Small intestine (tissue), 7 donors: ENCODE measurements at regions not wholly inside any gene's neighbourhood (a gene's known extent, or its start where the extent isn't known, plus 50 kb on each side); places are given as distances from the start of the nearest gene placed in this dataset.

ENCODE experiments used
- DNase-seq, 2 donors: peaks; one replicate each; pipeline versions ENCODE4 v3.0.0 to v3.0.0-alpha.2; 2013
- FAIRE-seq: peaks from 2 replicates; lab custom pipeline; 2012; peaks lifted over from hg19 to GRCh38; lab: Jason Lieb, UNC
- H3K27ac ChIP-seq, 3 donors: one replicate each; pipeline ENCODE4 v1.5.1; 2013; ENCODE audit warnings: low read length in 2 of 3, mild to moderate bottlenecking in 2 of 3, control low read depth in 1 of 3, inconsistent platforms in 1 of 3, low read depth in 1 of 3, moderate library complexity in 1 of 3
- H3K27me3 ChIP-seq, 3 donors: one replicate each; pipeline ENCODE4 v1.6.1; 2013; ENCODE audit warnings: low read length in 3 of 3, inconsistent platforms in 1 of 3; ENCODE audit not compliant: control insufficient read depth in 3 of 3, insufficient read depth in 3 of 3
- H3K36me3 ChIP-seq, 3 donors: one replicate each; pipeline ENCODE4 v1.6.1; 2013; ENCODE audit warnings: low read length in 3 of 3, inconsistent platforms in 1 of 3, low read depth in 1 of 3, mild to moderate bottlenecking in 1 of 3, moderate library complexity in 1 of 3; ENCODE audit not compliant: control insufficient read depth in 3 of 3, insufficient read depth in 2 of 3
- H3K4me1 ChIP-seq, 3 donors: one replicate each; pipeline ENCODE4 v1.6.1; 2013; ENCODE audit warnings: low read length in 2 of 3, inconsistent platforms in 1 of 3, low read depth in 1 of 3, mild to moderate bottlenecking in 1 of 3, moderate library complexity in 1 of 3; ENCODE audit not compliant: control insufficient read depth in 3 of 3, insufficient read depth in 2 of 3
- H3K4me3 ChIP-seq, 3 donors: one replicate each; pipeline ENCODE4 v1.5.1; 2013; ENCODE audit warnings: low read length in 3 of 3, control low read depth in 1 of 3, inconsistent platforms in 1 of 3, low read depth in 1 of 3, mild to moderate bottlenecking in 1 of 3, moderate library complexity in 1 of 3
- H3K9me3 ChIP-seq, 2 donors: one replicate each; pipeline ENCODE4 v1.6.1; 2013; ENCODE audit warnings: low read depth in 1 of 2, low read length in 1 of 2; ENCODE audit not compliant: control insufficient read depth in 2 of 2, insufficient read depth in 1 of 2
- WGBS, 3 donors: extraction: QIAGEN DNeasy Blood & Tissue Kit; methylation state at CpG; one replicate each; pipeline ENCODE4 v1.1.7; 2013; 5-methylcytosine and 5-hydroxymethylcytosine counted together
- donor health status: healthy with polysubstance abuse.
- donor health status: control.
- donor health status: control.
- donor health status: Bipolar disorder and iron deficiency.
- donor health status: healthy.

DNA sequence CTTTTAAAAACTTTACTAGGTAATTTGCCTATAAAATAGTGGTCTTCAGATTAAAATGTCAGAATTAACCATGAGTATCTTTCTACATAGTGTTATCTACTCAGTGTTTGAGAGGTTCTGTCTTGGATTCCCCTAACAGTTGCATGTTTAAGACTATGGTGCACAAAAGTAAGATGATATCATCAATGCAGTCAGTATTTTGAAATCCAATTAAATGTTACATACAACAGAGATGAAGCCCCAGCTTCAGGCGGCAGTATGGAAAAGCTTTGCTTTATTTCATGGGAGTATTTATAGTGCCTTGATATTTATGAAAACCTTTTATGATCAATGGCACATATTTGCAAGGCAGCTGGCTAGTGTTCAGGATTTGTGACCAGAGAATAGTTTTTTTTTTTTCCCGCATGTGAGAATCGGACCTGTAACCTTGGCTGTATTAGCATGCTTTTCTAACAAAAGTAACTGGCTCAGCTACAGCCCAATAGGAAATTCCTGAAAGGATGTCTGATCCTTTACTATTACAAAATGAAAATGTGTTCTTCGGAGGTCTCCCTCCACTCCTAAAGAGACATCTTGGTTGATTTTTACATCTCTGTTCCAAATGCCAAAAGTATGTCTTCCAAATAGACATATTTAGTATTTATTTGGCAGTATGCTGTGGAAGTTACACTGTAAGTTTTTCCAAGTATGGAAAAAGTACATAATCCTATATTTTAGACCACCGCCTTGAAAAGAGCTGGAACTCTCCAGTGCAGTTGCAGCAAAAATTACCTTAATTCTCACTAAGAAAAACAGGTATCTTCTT is 319.3 kb upstream of the UBE2E3 start:
- no peak for FAIRE-seq
- WGBS, 3 donors: 87 to 89% (median 88%) methylated on average over 5 of the region's 5 CpGs

DNA sequence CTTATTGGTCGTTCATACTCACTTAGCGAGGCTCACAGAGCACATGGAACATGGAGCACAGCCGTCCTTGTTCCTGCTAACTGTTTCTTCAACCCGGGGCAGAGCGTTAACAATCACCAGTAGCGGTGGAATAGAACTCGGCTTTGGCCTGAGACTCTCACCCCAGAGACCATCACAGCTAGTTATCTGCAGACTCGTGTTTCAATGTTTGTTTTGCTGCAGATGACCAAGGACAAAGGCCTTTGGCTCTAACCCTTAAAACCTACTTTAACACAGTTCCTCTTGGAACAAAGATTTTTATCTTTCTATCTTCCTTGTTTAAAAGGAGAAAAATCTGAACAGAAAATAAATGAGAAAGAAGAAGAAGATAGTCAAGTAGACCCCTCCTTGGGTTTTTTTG is 320.2 kb upstream of the UBE2E3 start:
- FAIRE-seq: no peak

More for the DNA sequence above, 319.3 kb upstream of the UBE2E3 start:
- H3K27me3 ChIP-seq: no peaks in the 10 kb centered on the region
- no peaks in the 10 kb centered on the region for H3K4me1 ChIP-seq
- H3K9me3 ChIP-seq: no peaks in the 10 kb centered on the region
- no peak overlapping the region for H3K27ac ChIP-seq
- no peak for DNase-seq
- H3K4me3 ChIP-seq: no peak overlapping the region
- H3K36me3 ChIP-seq: no peaks in the 10 kb centered on the region

DNA sequence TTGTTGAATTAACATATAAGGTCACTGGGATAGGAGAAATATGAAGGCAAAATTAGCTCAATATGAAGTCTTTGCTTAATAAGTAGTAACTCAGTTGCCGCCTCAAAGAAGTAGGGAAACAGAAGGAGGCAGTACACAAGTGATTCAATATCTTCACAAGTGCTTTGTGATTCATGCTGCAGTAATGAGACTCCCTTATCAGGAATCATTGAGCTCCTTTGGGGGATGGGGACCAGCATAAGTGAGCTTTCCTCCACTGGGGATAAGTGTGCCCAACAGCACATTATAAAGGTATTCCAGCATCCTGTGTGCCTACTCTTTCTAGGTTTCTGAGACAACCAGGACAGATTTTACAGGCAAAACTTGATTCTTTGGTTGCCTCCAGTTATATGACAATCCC is 323.4 kb upstream of the UBE2E3 start:
- H3K4me1 ChIP-seq: no peaks in the 10 kb centered on the region
- 65 to 77% (median 69%) methylated on average over 1 of the region's 1 CpG for WGBS, 3 donors
- FAIRE-seq (no peak), DNase-seq (peak in 1 of 2 donors; percentile 2)
- H3K9me3 ChIP-seq: no peaks in the 10 kb centered on the region
- no peaks in the 10 kb centered on the region for H3K27me3 ChIP-seq
- no peak overlapping the region for H3K4me3 ChIP-seq
- no peaks in the 10 kb centered on the region for H3K36me3 ChIP-seq
- H3K27ac ChIP-seq: no peak overlapping the region

More for the DNA sequence above, 320.2 kb upstream of the UBE2E3 start:
- no peaks in the 10 kb centered on the region for H3K27me3 ChIP-seq
- no peak overlapping the region for H3K27ac ChIP-seq
- H3K9me3 ChIP-seq: no peaks in the 10 kb centered on the region
- H3K4me3 ChIP-seq: no peak overlapping the region
- H3K4me1 ChIP-seq: no peaks in the 10 kb centered on the region
- WGBS, 3 donors: 50 to 66% (median 62%) methylated on average over 8 of the region's 8 CpGs
- H3K36me3 ChIP-seq: no peaks in the 10 kb centered on the region
- DNase-seq: no peak

DNA sequence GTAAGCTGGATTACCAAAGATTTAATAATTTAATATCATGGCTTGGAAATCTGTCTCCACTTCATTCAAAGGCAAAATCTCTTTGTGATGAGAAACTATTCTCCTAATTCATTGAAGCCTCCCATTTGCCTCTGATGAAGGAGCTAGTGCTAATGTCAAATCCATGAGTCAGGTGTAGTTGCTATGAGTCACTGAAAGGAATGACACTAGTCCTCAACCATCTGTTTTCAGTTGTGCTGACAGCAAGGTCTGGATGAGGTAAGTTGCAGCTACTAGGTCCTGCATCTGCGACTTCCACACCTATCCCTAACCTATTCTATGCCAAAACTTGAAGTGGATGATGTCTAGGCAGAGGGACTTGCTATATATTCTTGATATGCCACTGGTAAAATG is 324.0 kb upstream of the UBE2E3 start:
- Histone ChIP-seq H3K36me3 (no peaks in the 10 kb centered on the region), H3K4me1 (no peaks in the 10 kb centered on the region), H3K27me3 (no peaks in the 10 kb centered on the region), H3K4me3 (no peak overlapping the region), H3K9me3 (no peaks in the 10 kb centered on the region), H3K27ac (no peak overlapping the region)
- no peak for DNase-seq
- FAIRE-seq: no peak
- WGBS, 3 donors: 50 to 82% (median 50%) methylated on average over 1 of the region's 1 CpG

DNA sequence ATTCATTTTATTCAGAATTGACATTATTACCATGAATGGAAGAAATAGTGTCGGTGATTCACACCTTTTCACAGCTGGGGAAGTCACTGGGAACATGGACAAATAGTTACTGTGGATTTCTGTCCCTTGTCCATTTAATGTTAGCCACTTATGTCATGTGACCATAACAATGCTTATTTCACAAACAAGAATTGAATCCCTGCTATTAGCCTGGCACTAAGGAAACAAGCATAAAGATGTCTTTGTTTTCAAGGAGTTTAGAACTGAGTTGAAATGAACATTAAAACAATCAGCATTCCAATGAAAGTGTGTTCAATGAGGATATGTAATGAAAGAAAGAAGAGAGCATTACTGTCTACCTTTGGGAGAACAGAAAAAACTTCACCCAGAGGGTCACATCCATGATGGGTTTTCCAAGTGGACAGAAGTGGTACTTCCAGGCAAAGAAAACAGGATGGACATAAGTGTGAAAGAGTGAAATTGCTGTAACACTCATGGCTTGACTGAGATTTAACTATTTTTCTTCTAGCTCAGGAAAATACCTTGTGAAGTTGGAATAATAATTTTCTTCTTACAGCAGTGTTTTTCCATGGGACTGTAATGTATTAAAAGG is 324.5 kb upstream of the UBE2E3 start:
- Histone ChIP-seq H3K27ac (no peak overlapping the region), H3K27me3 (no peaks in the 10 kb centered on the region), H3K4me1 (no peaks in the 10 kb centered on the region), H3K9me3 (no peaks in the 10 kb centered on the region), H3K36me3 (no peaks in the 10 kb centered on the region), H3K4me3 (no peak overlapping the region)
- FAIRE-seq (no peak), DNase-seq (no peak)
- 79 to 82% (median 79%) methylated on average over 1 of the region's 1 CpG for WGBS, 3 donors

DNA sequence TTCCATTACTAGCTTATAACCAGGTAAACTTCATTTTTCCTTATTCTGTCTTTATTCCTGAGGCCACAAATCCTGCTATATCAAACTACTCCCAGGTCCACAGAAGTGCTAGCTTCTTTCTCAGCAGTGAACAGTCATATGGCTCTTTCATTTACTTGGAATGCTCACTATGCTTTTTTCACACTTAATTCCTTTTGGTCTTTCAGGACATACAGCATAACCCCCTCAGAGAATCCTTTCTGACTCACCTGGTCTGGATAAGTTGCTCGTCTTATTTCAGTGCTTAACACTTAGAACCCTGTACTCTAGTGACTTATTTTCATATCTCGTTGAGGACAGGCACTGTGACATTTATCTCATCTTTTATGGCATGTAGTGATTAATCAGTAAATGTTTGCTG is 325.0 kb upstream of the UBE2E3 start:
- Histone ChIP-seq H3K9me3 (no peaks in the 10 kb centered on the region), H3K27me3 (no peaks in the 10 kb centered on the region), H3K4me1 (no peaks in the 10 kb centered on the region), H3K4me3 (no peak overlapping the region), H3K36me3 (no peaks in the 10 kb centered on the region), H3K27ac (no peak overlapping the region)
- 16 to 60% (median 26%) methylated on average over 2 of the region's 2 CpGs for WGBS, 3 donors
- no peak for DNase-seq
- no peak for FAIRE-seq

DNA sequence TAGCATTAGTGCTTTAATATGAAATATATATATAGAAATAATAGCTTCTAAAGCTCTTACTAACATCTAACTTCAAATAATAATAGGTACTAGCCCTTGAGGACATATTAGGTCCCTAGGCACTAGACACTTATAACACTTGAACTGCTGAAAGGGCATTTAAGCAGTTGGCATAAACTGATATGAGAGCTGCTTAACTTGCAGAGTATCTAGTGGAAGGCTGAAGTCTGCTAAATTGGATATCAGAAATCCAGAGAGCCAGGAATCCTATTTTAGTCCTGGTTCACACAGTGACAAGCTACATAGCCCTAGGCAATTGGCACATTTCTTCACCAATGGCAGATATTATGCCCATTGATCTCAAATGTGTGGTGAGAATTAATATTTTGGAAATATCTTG is 326.9 kb upstream of the UBE2E3 start:
- no peak for FAIRE-seq
- H3K9me3 ChIP-seq: no peaks in the 10 kb centered on the region
- H3K4me3 ChIP-seq: no peak overlapping the region
- H3K27me3 ChIP-seq: no peaks in the 10 kb centered on the region
- no peak for DNase-seq
- H3K36me3 ChIP-seq: no peaks in the 10 kb centered on the region
- H3K27ac ChIP-seq: no peak overlapping the region
- H3K4me1 ChIP-seq: no peaks in the 10 kb centered on the region

DNA sequence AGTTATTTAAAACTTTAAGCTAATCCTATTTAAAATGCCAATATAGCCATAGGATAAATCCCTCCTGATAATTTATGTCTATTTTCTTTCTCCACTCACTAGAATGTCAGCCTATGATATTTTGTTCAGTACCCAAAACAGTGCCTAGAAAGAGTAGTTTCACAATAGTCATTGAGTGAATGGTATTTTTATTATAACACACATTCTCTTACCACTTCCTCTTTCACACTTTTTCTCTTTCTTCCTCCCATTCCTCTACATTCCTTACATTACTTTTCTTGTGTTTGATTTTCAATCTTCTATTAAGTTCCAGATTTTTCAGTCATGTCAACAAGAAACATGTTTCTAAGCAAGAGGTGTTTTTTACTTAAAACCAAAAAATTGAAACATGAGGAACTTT is 327.6 kb upstream of the UBE2E3 start:
- FAIRE-seq (no peak), DNase-seq (no peak)
- H3K27ac ChIP-seq: no peak overlapping the region
- no peaks in the 10 kb centered on the region for H3K36me3 ChIP-seq
- no peak overlapping the region for H3K4me3 ChIP-seq
- H3K4me1 ChIP-seq: no peaks in the 10 kb centered on the region
- H3K27me3 ChIP-seq: no peaks in the 10 kb centered on the region
- H3K9me3 ChIP-seq: no peaks in the 10 kb centered on the region
